B cell (primary cell): ENCODE measurements at regions not wholly inside any gene's neighbourhood (a gene's known extent, or its start where the extent isn't known, plus 50 kb on each side); places are given as distances from the start of the nearest gene placed in this dataset.

ENCODE experiments used
- ATAC-seq: fragments of 200-7000 bp; cut with Tn5 transposase; one replicate; pipeline ENCODE4 v1.10.0; 2021; ENCODE audit warnings: low read depth, mild to moderate bottlenecking, moderate number of reproducible peaks, moderate library complexity
- CTCF ChIA-PET: fragments of 350-600 bp; sonication (Branson Sonifier 250); formaldehyde crosslinking; loops from one replicate; lab custom pipeline; 2021; ENCODE audit warnings: antibody characterized with exemption, inconsistent platforms; lab: Charles Lee
- POLR2A ChIA-PET: fragments of 350-600 bp; sonication (Branson Sonifier 250); formaldehyde crosslinking; loops from one replicate; lab custom pipeline; 2021; ENCODE audit warnings: antibody characterized with exemption; lab: Charles Lee
- DNase-seq: peaks from one replicate; pipeline ENCODE4 v3.0.0; 2013
- H2AFZ ChIP-seq: 2 replicates; pipeline ENCODE4 v1.6.1; 2012; ENCODE audit warnings: mild to moderate bottlenecking, low read depth, low read length; ENCODE audit not compliant: insufficient read depth, poor library complexity, severe bottlenecking
- H3K27ac ChIP-seq, 2 donors: 1 replicate in 1 of 2; 2 replicates in 1 of 2; pipeline ENCODE4 v1.5.1; 2012 to 2013; ENCODE audit warnings: low read length in 2 of 2, mild to moderate bottlenecking in 2 of 2, moderate library complexity in 1 of 2
- H3K27me3 ChIP-seq, 4 experiments: fragments of 200-600 bp in 1 of 4; sonication (generic) in 1 of 4; replicated peaks in 1 of 4; 1 replicate in 2 of 4; 2 replicates in 2 of 4; pipeline versions ENCODE4 v1.6.1 to v1.7.0; 2013 to 2016; ENCODE audit warnings: low read length in 3 of 4, mild to moderate bottlenecking in 2 of 4, mixed read lengths in 1 of 4, moderate library complexity in 1 of 4; ENCODE audit not compliant: insufficient read depth in 4 of 4, control insufficient read depth in 3 of 4; ENCODE audit errors: control extremely low read depth in 1 of 4
- H3K36me3 ChIP-seq, 2 experiments: replicated peaks in 1 of 2; 1 replicate in 1 of 2; 2 replicates in 1 of 2; pipeline versions ENCODE4 v1.6.1 to v1.7.1; 2013; ENCODE audit warnings: low read length in 1 of 2; ENCODE audit not compliant: insufficient read depth in 2 of 2, control insufficient read depth in 1 of 2; ENCODE audit errors: control extremely low read depth in 1 of 2, extremely low read depth in 1 of 2
- H3K4me1 ChIP-seq, 2 donors: fragments of 200-600 bp in 1 of 2; sonication (generic) in 1 of 2; 1 replicate in 1 of 2; 2 replicates in 1 of 2; pipeline versions ENCODE4 v1.5.1 to v1.6.1; 2013 to 2017; ENCODE audit warnings: low read length in 2 of 2; ENCODE audit not compliant: control insufficient read depth in 2 of 2, insufficient read depth in 2 of 2
- H3K4me2 ChIP-seq: replicated peaks from 2 replicates; pipeline ENCODE3; 2012; ENCODE audit warnings: mild to moderate bottlenecking, low read depth, low read length; ENCODE audit not compliant: poor library complexity, severe bottlenecking
- H3K4me3 ChIP-seq, 5 experiments: fragments of 200-600 bp in 1 of 5; sonication (generic) in 1 of 5; 1 replicate in 3 of 5; 2 replicates in 2 of 5; pipeline versions ENCODE4 v1.5.1 to v1.7.0; 2011 to 2016; ENCODE audit warnings: low read length in 4 of 5, mild to moderate bottlenecking in 4 of 5, low read depth in 2 of 5, control low read depth in 1 of 5, moderate library complexity in 1 of 5; ENCODE audit not compliant: insufficient read depth in 1 of 5; ENCODE audit errors: control extremely low read depth in 1 of 5, extremely low read depth in 1 of 5
- H3K79me2 ChIP-seq: fragments of 200-600 bp; sonication (generic); one replicate; pipeline ENCODE4 v1.6.0; 2016; ENCODE audit warnings: low read length; ENCODE audit not compliant: control insufficient read depth, insufficient read depth
- H3K9ac ChIP-seq: fragments of 200-600 bp; sonication (generic); 2 replicates; pipeline ENCODE4 v1.6.1; 2017; ENCODE audit warnings: mild to moderate bottlenecking, low read length, moderate library complexity
- H3K9me3 ChIP-seq, 3 donors: one replicate each; pipeline versions ENCODE4 v1.6.1 to v1.7.1; 2013; ENCODE audit warnings: low read length in 2 of 3; ENCODE audit not compliant: control insufficient read depth in 2 of 3, insufficient read depth in 1 of 3; ENCODE audit errors: control extremely low read depth in 1 of 3
- H4K20me1 ChIP-seq: 2 replicates; pipeline ENCODE4 v1.6.0; 2012; ENCODE audit warnings: mild to moderate bottlenecking, low read length; ENCODE audit not compliant: insufficient read depth, control insufficient read depth, poor library complexity, severe bottlenecking
- H3K27ac Mint-ChIP-seq: one replicate; pipeline ENCODE4 v1.8.0; 2021; ENCODE audit warnings: mixed read lengths
- H3K27me3 Mint-ChIP-seq: one replicate; pipeline ENCODE4 v1.8.0; 2021; ENCODE audit warnings: mixed read lengths
- H3K4me1 Mint-ChIP-seq: one replicate; pipeline ENCODE4 v1.8.0; 2021; ENCODE audit warnings: mixed read lengths
- H3K4me3 Mint-ChIP-seq: one replicate; pipeline ENCODE4 v1.8.0; 2021; ENCODE audit warnings: mixed read lengths
- H3K9me3 Mint-ChIP-seq: one replicate; pipeline ENCODE4 v1.8.0; 2022; ENCODE audit warnings: mixed read lengths; ENCODE audit not compliant: insufficient read depth
- CTCF ChIP-seq: fragments of 200-600 bp; IDR thresholded peaks from one replicate; pipeline ENCODE4 v1.8.0; 2022; ENCODE audit warnings: antibody characterized with exemption, mild to moderate bottlenecking
- EZH2 ChIP-seq: IDR thresholded peaks from 2 replicates; pipeline ENCODE4 v1.6.1; 2012; ENCODE audit warnings: borderline replicate concordance, low read depth, mild to moderate bottlenecking, moderate library complexity, low read length; ENCODE audit not compliant: insufficient read depth, poor library complexity, severe bottlenecking
- WGBS: methylation state at CpG from one replicate; pipeline ENCODE4 v1.1.5; 2013; ENCODE audit warnings: missing lambda C conversion rate; ENCODE audit not compliant: insufficient coverage; 5-methylcytosine and 5-hydroxymethylcytosine counted together
- intact Hi-C: fragments of 100-400 bp; cut with micrococcal nuclease; formaldehyde crosslinking; loops from one replicate; pipeline ENCODE4 v1.10.0; 2022

GRCh38 chr4:101464596-101464995 is 117.3 kb upstream of the PPP3CA start:
- Histone ChIP-seq H3K36me3 (no peaks in the 10 kb centered on the region), H3K4me2 (no peak overlapping the region), H3K79me2 (no peaks in the 10 kb centered on the region), H3K9ac (no peak overlapping the region), H3K27me3 (no peaks in the 10 kb centered on the region), H2AFZ (no peak overlapping the region), H3K27ac (no peak overlapping the region), H3K4me3 (no peak overlapping the region), H3K9me3 (peaks cover 0 to 3% (median 0%) of the 10 kb centered on the region in 3 donors), H3K4me1 (no peaks in the 10 kb centered on the region), H4K20me1 (no peaks in the 10 kb centered on the region)
- H3K9me3 Mint-ChIP-seq, result peaks cover 4% of the 10 kb centered on the region
- no peaks in the 10 kb centered on the region for H3K4me1 Mint-ChIP-seq
- H3K27ac Mint-ChIP-seq, result no peak overlapping the region
- peaks cover 5% of the 10 kb centered on the region for H3K27me3 Mint-ChIP-seq
- ChIA-PET CTCF (interaction anchor here (0.7 kb wide), 1 partner anchor 29 kb away, joined by 4 read pairs; no protein-coding TSS in a partner anchor), POLR2A (no interaction called here)
- intact Hi-C loops, result no loop called here
- no peak overlapping the region for H3K4me3 Mint-ChIP-seq
- DNase-seq, result no peak
- no peak for ATAC-seq
- WGBS, result no CpG with 5 or more reads among the region's 2 CpGs
- TF ChIP-seq CTCF, result no peak
- no peak for TF ChIP-seq EZH2

- no peak overlapping the region for H3K4me3 ChIP-seq
- no peak overlapping the region for H2AFZ ChIP-seq
- no peaks in the 10 kb centered on the region for H3K4me1 ChIP-seq
- no peaks in the 10 kb centered on the region for H3K36me3 ChIP-seq
- Mint-ChIP-seq H3K27me3 (no peaks in the 10 kb centered on the region), H3K27ac (no peak overlapping the region), H3K9me3 (peaks cover 8% of the 10 kb centered on the region), H3K4me3 (no peak overlapping the region), H3K4me1 (no peaks in the 10 kb centered on the region)
- no peak for TF ChIP-seq EZH2
- no peak for TF ChIP-seq CTCF
- no peak overlapping the region for H3K4me2 ChIP-seq
- no peak for DNase-seq
- H4K20me1 ChIP-seq, result no peaks in the 10 kb centered on the region
- ChIA-PET CTCF (no interaction called here), POLR2A (no interaction called here)
- H3K79me2 ChIP-seq, result no peaks in the 10 kb centered on the region
- intact Hi-C loops, result no loop called here
- no peaks in the 10 kb centered on the region for H3K27me3 ChIP-seq
- H3K9me3 ChIP-seq, result peaks cover 0 to 9% (median 3%) of the 10 kb centered on the region in 3 donors
- no peak overlapping the region for H3K27ac ChIP-seq
- no peak for ATAC-seq
- H3K9ac ChIP-seq, result no peak overlapping the region
Measured at GRCh38 chr4:101458914-101459313, 111.6 kb upstream of the PPP3CA start.
